ENCODE measurements at regions not wholly inside any gene's neighbourhood (a gene's known extent, or its start where the extent isn't known, plus 50 kb on each side); places are given as distances from the start of the nearest gene placed in this dataset.
"Not testable (repeated sequence)": the region's sequence is repeated elsewhere in the genome, so short reads cannot be mapped to it uniquely, and the experiment has no call there.

DNA sequence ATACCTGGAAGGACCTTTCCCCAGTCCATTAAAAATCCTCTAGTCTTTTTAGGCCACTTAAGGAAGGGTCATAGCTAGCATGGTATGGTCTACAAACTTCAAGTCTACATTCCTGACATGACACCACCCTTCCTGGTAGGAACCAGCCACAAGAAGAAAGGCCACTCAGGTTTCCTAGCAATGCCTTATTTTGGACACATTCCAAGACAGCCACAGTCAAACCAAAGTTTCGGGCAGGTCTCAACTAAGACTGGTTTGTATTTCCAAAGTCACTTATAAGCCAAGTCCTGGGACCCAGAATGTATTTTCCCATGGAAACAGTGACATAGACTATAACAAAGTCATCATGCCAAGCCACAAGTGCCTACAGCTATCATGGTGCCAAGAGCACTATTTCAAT is 50.6 kb upstream of the SLC44A3 start:
- no peak for DNase-seq

DNA sequence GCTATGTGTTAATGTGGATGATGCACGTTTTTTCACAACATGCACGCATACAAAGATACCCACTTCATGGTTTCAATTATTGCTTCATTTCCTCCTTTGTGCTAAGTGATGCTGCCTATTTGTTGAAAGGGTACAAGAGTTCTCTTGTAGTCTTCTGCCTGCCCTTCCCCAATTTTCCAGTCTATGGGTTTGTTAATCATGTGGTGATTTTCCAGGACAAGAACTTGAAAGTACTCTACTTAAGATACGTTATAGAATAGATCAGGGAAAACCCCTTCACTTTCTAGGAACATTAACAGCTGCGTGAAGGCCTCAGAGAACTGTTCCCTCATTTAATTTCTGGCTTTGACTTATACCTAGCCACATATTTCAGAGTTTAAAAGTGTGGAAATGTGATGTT is 52.1 kb upstream of the SLC44A3 start:
- no peak for DNase-seq

DNA sequence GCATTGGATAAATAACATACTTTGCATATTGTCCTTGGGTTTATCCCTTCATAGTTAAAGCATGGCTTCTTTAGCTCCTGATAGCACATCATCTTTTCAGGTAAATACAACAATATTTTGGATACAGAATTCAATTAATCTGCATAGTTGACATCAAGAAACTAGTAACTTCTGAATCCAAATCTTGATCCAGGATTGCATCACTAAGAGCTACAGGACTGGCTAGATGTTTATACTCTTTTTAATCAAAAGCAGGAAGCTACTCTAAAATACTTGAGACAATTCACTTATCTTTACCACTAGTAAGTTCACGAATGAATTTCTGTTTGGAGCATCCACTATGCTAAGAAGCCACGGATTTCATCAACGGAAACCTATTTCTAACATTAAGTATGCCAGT is 54.2 kb upstream of the SLC44A3 start:
- no peak for DNase-seq

DNA sequence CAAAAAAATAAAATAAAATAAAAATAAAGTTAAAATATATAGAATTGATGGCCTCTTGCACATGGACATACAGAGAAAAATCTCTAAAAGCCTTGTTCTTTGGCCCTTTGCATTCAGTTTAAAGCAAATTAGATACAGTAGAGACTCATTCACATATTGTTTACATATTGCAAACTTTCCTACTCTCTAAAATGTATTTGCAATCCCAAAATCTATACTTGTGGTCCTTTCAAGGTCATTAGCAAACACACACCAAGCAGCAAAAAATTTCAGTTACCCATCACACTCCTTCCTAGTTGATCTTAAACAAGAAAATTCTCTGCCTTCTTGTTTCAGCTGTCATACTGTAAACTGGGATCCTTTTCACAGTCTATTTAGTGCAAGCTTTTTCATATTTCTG is 61.0 kb upstream of the SLC44A3 start:
- no peak for DNase-seq

DNA sequence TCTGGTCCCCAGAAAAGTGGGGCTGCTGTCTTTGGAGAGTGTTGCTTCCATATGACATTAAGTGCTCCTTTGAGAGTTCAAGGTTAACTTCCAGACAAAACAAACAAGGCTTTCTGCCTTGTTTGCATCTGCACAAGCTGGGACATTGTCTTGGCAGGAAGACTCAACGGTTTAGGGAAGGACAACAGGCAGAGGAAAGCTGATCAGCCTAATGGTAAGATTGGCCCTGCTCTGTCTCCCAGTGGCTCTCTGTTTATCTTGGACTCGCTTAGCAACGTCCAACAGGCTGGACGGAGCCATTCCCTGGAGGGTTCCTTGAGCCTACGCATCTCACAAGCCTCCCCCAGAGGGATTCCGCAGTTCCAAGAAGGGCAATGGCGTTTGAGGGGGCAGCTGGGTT is 62.2 kb upstream of the SLC44A3 start:
- no peak for DNase-seq

DNA sequence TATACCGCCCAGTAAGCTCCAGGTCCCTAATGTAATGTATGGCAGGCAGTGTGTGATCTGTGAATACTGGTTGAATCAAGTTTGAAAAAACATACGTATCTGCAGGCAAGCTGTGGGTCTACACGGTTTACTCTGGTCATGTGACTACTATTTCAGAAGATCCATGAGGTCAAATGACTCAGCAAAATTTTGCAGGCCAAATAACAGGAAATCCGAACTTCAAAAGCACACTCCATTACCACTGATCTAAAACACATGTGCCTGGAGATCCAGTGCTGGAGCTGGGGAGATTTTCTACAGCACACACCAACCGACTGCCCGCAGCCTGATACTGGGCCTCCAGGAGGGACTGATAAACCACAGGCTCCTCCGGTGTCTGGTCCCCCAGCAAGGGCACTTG is 64.5 kb upstream of the SLC44A3 start:
- DNase-seq: no peak

DNA sequence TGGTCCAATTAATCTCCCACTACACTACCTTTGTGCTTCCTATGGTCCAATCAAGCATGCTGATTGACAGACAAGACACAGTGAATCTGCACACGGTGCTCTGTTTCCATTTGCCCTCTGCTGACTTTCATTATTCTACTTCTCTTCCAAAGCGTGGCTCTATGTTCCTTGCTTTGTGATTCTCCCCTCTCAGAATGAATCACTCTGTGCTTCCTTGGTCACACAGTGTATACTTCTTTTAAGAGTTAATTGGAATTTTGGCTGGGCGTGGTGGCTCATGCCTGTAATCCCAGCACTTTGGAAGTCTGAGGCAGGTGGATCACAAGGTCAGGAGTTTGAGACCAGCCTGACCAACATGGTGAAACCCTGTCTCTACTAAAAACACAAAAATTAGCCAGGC is 65.1 kb upstream of the SLC44A3 start:
- not testable (repeated sequence) for DNase-seq

DNA sequence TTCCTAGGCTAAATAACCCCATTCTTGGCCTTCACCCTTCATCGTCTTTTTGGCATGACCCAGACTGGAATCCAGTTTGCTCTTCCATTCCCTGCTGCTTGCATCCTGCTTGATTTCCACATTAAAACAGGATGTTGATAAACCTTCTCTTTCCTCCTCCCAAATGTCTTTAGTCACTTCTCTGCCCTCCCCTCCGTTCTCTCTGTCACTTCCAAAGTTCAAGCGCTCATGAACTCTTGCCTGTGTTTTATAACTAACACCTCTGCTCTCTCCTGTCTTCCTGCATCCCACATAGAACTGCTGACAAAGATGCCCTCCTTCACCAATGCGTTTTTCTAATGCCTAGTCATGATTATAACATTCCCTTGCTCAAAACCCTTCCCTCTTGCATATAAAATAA is 65.6 kb upstream of the SLC44A3 start:
- DNase-seq: no peak

DNA sequence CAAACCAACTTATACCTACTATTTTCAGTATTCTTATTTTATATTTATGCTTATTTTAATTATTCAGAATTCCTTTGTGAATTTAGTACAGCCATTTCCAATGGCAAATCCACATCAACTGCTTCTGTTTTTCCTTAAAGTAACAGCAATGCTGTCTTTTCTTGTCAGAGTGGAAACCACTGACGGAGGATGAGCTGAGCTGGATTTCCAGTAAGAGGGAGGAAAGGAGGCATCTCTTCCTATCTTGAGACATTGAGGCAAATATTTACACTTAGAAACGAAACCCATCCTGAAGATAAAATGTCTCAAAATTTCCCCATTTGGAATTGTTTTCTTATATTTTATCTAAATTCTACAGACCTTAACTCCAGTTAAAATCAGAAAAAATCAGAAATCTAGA is 66.1 kb upstream of the SLC44A3 start:
- DNase-seq: no peak

DNA sequence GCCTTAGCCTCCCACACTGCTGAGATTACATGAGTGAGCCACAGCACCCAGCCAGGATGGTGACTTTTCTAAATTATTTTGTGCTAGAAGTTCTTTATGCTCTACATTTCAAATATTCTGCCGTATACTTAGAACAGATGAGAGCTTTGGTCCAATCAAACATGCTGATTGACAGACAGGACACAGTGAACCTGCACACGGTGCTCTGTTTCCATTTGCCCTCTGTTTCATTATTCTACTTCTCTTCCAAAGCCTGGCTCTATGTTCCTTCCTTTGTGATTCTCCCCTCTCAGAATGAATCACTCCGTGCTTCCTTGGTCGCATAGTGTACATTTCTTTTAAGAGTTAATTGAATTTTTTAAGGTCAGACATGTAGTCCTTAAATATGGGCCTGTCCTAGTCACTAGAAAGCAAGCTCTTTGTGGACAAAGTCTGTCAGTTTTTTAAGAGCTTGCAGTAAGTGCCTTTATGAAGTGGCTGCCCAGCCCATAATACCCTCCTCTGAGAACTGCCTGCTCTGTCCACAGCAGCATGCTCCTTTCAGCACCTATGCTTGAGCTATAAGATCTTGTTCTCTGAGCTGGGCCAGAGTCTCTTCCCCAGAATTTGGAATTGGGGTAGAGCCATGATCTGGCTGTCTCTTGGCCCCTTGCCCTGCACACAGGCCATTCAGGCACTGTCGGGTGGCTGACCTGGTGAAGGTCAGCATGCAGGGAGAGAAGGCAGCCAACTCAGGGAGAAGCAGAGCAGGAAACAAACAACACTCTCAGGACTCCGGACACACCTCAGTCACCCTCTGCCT is 66.8 kb upstream of the SLC44A3 start:
- no peak for DNase-seq

DNA sequence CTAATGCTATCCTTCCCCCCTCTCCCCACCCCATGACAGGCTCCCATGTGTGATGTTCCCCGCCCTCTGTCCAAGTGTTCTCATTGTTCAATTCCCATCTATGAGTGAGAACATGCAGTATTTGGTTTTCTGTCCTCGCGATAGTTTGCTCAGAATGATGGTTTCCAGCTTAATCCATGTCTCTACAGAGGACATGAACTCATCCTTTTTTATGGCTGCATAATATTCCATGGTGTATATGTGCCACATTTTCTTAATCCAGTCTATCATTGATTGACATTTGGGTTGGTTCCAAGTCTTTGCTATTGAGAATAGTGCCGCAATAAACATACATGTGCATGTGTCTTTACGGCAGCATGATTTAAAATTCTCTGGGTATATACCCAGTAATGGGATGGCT is 68.7 kb upstream of the SLC44A3 start:
- not testable (repeated sequence) for DNase-seq

DNA sequence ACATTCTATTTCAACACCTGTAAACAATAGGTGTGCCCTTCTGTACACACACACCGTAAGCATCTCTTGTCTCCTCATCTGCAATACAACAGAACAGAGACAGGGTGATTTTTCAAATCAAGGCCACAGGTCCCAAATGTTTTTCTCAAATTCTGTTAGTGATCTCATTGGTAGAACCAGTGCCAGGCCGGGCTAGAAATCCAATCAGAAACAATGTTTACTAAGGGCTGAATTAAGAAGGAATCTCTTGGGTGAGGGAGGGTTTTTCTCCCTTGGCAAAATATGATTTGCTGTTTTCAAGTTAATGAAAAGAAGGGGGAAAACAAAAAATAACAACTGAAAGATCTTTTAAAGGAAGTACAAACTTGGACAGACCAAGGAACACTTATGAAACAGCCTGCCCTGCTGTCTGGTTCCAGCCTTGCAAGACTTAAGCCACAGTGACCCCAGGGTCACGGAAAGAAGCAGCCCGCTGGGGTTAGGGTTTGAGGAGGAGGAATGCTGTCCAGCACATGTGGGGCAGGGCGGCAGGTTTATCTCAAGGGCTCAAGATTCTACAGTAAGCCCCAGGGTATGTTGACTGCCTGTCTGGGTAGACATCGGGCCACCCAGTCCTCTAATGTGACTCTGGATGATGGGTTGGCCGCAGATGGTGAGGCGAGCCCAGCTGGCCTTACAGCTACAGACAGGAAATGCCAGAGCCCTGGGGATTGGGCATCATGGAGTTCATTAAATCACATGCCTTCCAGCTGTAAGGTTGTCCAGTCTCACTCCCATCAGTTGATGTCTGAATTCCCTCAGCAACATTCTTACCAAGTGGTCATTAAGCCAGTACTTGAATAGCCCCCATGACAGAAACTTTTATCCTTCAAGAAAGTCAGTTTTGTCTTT is 73.3 kb upstream of the SLC44A3 start:
- DNase-seq: no peak

DNA sequence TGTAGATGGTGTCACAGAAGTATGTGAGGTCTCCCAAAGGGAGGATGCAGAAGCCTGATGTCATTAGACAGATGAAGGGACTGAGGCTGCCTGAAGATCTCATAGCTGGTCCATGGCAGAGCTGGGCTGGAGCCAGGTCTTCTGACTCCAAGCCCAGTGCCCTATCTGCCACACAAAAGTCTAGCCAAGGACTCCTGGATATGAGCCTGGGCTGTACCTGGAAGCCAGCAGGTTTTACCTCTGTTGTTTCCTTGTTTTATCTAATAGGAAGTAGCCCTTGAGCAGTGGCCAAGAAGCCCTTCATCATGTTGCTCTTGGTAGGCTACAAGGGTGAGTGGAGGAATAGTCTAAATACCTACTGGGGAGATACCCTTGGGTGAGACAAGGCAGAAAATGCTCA is 74.4 kb upstream of the SLC44A3 start:
- DNase-seq: no peak

DNA sequence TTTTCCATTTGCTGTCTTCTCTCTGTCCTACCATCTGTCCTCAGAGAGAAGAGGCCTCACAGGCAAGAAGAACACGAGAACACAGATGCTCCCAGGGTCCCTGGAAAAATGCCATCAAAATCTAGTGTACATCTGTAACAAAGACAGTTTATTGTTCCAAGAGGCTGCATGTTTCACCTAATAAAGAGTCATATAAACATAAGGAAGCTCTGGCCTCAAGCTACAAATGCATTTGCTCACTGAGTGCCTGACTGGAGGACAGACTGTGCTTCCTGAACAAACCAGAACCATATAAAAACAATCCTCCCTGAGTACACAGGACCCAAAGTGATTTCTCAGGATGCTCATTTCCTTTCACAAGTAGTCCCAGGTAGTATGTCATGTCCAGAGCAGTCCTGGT is 76.3 kb upstream of the SLC44A3 start:
- DNase-seq: no peak

DNA sequence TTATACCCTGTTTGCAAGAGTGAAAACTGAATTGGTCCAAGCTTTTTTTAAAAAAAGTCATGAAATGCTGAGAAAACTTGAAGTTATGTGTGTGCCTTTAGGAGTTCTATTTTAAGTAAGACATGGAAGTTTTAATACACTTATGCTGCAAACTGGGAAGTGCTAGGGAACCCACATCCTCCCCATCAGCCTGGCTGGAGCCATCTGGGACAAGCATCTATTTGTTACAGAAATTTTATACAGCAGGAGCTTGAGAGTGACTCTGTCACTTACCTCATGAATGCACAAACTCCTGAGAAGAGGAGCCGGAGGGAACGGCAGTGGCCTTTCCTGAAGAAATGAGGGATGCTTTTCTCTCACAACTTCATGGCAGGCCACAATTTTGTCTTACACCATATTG is 78.2 kb upstream of the SLC44A3 start:
- no peak for DNase-seq

DNA sequence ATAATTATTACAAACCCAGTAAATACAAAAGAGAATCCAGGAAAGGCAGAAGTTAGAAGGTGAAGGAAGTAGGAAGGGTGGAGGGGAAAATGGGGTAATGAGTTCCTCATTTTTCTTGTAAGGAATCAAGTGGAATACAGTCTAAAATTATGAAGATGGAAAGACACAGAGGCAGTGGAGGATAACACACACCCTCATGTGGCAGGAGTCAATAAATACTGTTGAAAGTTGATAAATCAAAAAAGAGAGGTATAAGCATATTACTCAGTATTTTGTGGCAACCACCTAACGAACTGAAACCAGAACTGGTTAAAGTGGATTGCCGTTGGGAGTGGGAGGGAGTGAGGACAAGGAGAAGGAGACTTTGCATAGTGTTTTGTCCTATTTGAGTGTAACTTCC is 78.6 kb upstream of the SLC44A3 start:
- no peak for DNase-seq

DNA sequence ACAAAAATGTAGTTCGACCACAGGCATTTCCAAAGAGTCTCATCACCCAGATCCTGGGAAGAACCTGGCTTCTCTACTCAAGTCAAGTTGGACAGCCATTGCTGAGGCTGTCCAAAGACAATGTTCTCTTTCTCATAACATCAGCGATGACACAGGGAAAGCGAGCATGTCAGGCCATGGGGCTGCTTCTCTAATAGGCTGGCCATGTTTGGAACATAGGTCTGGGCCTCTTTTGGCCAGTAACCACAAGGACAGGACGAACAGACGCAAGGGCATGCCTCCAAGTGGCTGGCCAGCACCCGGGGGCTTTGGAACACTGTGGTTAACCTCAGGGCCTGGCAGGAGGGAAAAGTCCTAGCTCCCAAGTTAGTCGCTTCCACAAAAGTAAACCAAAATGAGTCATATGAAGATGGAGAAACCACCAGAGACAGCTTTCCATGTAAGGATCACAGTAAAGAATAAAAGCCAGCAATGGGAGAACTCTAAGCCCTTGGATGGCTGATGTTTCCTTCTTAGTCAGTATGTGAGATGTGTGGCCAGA is 80.6 kb upstream of the SLC44A3 start:
- DNase-seq: no peak

DNA sequence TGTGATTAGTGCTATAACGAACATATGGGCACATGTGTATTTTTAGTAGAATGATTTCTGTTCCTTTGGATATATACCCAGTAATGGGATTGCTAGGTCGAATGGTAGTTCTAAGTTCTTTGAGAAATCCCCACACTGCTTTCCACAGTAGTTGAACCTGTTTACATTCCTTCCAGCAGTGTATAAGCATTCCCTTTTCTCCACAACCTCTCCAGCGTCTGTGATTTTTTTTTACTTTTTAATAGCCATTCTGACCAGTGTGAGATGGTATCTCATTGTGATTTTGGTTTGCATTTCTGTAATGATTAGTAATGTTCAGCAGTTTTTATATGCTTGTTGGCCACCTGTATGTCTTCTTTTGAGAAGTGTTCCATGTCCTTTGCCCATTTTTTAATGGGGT is 81.8 kb upstream of the SLC44A3 start:
- DNase-seq: no peak

DNA sequence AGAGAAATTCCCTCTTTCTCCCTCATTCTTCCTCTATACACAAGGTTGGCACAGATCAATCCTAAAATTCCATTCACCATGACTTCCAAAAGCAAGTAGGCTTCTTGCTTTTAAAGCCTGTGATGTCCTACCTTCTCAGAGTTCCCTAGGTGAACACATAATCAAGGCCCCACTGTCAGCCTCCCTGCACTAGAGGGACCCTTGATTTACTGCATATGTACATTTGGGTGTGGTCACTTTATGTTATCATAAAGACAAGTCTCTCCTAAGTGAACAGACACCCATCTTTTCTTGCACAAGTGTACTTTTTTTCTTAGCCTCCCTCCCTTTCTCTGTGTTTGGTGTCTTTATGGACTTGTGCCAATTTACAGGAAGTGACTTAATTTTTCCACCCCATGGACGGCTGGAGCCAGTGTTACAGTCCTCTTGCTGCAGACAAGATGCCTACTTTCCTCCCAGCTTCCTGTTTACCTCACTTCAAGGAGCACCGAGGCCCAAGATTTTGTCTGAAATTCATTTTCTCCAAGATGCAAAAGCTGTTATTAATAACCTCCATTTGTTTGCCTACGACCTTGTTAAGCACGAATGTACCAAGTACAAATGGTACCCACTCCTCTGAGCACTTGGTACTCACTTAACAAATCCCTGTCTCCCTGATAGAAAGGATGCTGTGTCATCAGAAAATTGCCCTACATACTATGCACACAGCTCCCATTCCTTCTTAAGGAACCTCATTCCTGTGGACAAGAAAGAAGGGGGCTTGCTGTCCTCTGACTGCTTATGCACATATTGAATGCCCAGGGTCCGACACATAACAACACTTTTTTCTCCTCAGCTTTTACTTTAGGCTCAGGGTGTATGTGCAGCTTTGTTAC is 82.8 kb upstream of the SLC44A3 start:
- DNase-seq: no peak

DNA sequence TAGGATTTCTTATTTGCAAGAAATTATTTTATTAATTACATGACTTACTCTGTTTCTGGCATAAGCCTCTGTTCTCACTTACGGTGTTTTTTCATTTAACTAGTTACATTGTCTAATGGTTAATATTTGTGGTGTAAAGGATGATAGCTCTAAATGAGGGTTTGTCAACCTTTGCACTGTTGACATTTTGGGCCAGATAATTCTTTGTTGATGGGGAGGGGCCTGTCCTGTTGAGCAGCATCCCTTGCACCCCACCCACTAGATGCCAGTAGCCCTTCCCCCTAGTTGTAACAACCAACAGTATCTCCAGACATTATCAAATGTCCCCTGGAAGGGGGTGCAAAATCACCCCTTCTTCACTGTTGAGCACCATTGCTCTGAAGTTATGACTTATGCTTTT is 83.6 kb upstream of the SLC44A3 start:
- DNase-seq: no peak

DNA sequence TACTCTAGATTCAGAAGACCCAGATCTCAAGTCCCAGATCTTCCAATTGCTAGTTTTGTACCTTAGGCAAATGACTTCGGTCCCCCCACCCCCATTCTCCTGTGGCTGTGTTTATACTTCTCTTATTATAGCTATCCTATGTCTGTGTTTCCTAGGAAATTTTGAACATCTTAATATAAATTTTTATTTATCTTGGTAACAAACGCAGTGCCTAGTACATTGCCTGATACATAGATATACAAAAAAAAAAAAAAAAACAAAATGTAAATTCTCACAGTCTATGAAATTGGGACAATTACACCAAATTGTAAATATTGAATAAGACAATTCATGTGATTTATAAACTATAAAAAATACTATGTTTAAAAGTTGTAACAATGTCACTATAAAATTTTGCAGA is 84.1 kb upstream of the SLC44A3 start:
- no peak for DNase-seq

DNA sequence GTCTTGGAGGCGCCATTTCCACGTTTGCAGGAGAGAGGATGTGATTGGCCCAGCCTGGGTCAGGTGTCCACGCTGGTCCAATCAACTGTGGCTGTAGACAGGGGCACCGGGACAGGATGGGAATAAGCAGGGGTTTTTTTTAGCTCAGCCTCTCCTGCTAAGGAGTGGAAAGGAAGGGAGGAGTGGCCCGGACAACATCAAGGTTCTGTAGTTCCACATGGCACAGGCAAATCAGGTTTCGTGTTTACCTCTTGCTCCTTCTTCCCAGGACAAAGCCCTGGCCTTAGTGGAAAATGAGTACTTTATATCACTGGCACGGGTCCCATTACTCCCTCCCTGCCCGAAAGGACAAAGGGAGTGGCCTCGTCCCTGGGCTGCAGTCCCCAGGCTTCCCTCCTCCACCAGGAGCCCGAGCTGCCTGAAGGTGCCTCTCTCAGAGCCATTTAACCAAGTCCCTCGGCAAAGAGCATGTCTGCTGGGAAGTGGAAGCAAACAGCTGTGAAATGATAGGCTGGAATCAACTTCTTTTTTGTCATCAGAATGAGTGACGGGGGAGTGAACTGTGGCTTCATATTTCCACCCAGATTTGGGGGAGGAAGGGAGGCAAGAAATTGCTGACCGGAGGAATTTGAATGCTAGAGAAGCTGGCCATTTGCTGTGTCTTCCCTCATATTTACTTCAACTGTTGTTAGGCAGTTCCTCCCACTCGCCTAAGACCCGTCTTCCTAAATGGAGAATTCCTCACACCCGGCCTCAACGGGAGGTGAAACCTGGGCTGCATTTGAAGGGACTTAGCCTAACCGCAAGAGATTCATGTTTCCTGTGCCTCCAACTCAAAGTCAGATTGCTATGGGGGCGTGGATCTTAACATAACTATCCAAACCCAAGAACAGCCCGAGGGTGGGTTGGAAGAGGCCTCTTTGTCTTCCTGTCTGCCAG is 84.9 kb upstream of the SLC44A3 start:
- no peak for DNase-seq
